Suprapubic skin (tissue), 4 donors: ENCODE measurements at regions not wholly inside any gene's neighbourhood (a gene's known extent, or its start where the extent isn't known, plus 50 kb on each side); places are given as distances from the start of the nearest gene placed in this dataset.

ENCODE experiments used
- DNase-seq, 2 donors: peaks; one replicate each; pipeline ENCODE4 v3.0.0-alpha.2; 2019; ENCODE audit warnings: low spot score in 2 of 2
- H3K27ac ChIP-seq: fragments of 200-600 bp; sonication (generic); one replicate; pipeline ENCODE4 v1.5.1; 2019
- H3K27me3 ChIP-seq: fragments of 200-600 bp; sonication (generic); one replicate; pipeline ENCODE4 v1.5.1; 2019
- H3K36me3 ChIP-seq: fragments of 200-600 bp; sonication (generic); one replicate; pipeline ENCODE4 v1.5.1; 2019
- H3K4me1 ChIP-seq: fragments of 200-600 bp; sonication (generic); one replicate; pipeline ENCODE4 v1.5.1; 2019
- H3K4me3 ChIP-seq: fragments of 200-600 bp; sonication (generic); one replicate; pipeline ENCODE4 v1.5.1; 2019; ENCODE audit warnings: mild to moderate bottlenecking
- H3K9me3 ChIP-seq: fragments of 200-600 bp; sonication (generic); one replicate; pipeline ENCODE4 v1.5.1; 2019
- EP300 ChIP-seq: sonication (generic); formaldehyde crosslinking; IDR thresholded peaks from one replicate; pipeline ENCODE4 v1.6.1; 2017; ENCODE audit warnings: antibody characterized with exemption
- POLR2A ChIP-seq, 2 donors: fragments of 450-650 bp; IDR thresholded peaks; one replicate each; pipeline ENCODE4 v1.6.1; 2017; ENCODE audit warnings: antibody characterized with exemption in 2 of 2, mild to moderate bottlenecking in 2 of 2, moderate library complexity in 2 of 2
- POLR2AphosphoS5 ChIP-seq, 3 donors: sonication (generic); formaldehyde crosslinking; IDR thresholded peaks; one replicate each; pipeline ENCODE4 v1.6.1; 2017; ENCODE audit warnings: antibody characterized with exemption in 3 of 3
- WGBS: methylation state at CpG from one replicate; pipeline ENCODE4 v1.1.5; 2018; 5-methylcytosine and 5-hydroxymethylcytosine counted together
- TF ChIP-seq, protein P1 (sequence below), 2 donors: fragments of 200-600 bp in 1 of 2; fragments of 450-650 bp in 1 of 2; sonication (generic) in 1 of 2; IDR thresholded peaks; one replicate each; pipeline ENCODE4 v1.5.1; 2016 to 2019; ENCODE audit warnings: antibody characterized with exemption in 2 of 2, mild to moderate bottlenecking in 1 of 2, moderate library complexity in 1 of 2

DNA sequence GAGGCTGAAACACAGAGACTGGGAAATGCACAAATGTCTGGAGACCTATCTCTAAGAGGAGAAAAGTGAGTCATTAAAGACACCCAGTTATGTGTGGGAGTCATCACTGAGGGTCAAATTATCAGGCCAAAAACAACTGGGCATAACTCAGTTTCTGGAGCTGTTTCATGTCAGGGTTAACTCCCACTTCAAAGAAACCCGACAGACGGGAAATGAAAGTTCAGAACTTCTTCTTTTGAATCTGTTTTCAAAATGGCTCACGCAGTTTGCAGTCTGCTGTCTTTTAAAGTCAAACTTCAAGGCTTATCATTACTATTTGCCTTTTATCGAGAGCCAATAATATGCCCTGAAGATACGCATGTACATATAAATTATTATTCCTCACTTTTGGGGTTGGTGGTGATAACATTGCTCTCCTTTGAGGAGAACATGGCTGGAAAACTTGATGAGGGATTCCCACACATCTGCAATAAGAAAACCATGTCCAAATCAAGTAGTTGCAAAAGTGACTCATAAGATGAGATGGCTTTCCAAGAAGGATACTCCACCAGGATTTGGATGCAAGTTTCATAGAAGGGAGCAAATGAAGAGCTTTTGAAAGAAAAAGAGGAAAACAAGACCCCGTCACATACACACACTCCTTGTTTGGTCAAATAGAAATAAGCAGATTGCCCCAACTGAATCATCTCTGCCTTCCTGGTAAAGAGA is 341.4 kb downstream of the ADAMTS20 start:
- Histone ChIP-seq H3K4me3 (no peak overlapping the region), H3K27me3 (no peaks in the 10 kb centered on the region), H3K36me3 (no peaks in the 10 kb centered on the region), H3K9me3 (no peaks in the 10 kb centered on the region), H3K27ac (no peak overlapping the region), H3K4me1 (no peaks in the 10 kb centered on the region)
- WGBS, result 48% methylated on average over 6 of the region's 6 CpGs
- no peak for DNase-seq
- TF ChIP-seq POLR2A (IDR thresholded peaks at IDR 0.05) (no peak), EP300 (no peak), POLR2AphosphoS5 (IDR thresholded peaks at IDR 0.05) (no peak)
- TF ChIP-seq, protein P1, sequence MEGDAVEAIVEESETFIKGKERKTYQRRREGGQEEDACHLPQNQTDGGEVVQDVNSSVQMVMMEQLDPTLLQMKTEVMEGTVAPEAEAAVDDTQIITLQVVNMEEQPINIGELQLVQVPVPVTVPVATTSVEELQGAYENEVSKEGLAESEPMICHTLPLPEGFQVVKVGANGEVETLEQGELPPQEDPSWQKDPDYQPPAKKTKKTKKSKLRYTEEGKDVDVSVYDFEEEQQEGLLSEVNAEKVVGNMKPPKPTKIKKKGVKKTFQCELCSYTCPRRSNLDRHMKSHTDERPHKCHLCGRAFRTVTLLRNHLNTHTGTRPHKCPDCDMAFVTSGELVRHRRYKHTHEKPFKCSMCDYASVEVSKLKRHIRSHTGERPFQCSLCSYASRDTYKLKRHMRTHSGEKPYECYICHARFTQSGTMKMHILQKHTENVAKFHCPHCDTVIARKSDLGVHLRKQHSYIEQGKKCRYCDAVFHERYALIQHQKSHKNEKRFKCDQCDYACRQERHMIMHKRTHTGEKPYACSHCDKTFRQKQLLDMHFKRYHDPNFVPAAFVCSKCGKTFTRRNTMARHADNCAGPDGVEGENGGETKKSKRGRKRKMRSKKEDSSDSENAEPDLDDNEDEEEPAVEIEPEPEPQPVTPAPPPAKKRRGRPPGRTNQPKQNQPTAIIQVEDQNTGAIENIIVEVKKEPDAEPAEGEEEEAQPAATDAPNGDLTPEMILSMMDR (IDR thresholded peaks at IDR 0.05), result no peak

- Histone ChIP-seq H3K4me3 (no peak overlapping the region), H3K27me3 (no peaks in the 10 kb centered on the region), H3K36me3 (no peaks in the 10 kb centered on the region), H3K4me1 (no peaks in the 10 kb centered on the region), H3K9me3 (no peaks in the 10 kb centered on the region), H3K27ac (no peak overlapping the region)
- DNase-seq, result no peak
- WGBS, result 70% methylated on average over 3 of the region's 3 CpGs
- TF ChIP-seq POLR2AphosphoS5 (IDR thresholded peaks at IDR 0.05) (no peak), POLR2A (IDR thresholded peaks at IDR 0.05) (no peak), EP300 (no peak)
- TF ChIP-seq, protein P1 (IDR thresholded peaks at IDR 0.05), result no peak
Measured at GRCh38 chr12:43208627-43209026, 343.4 kb downstream of the ADAMTS20 start.

DNA sequence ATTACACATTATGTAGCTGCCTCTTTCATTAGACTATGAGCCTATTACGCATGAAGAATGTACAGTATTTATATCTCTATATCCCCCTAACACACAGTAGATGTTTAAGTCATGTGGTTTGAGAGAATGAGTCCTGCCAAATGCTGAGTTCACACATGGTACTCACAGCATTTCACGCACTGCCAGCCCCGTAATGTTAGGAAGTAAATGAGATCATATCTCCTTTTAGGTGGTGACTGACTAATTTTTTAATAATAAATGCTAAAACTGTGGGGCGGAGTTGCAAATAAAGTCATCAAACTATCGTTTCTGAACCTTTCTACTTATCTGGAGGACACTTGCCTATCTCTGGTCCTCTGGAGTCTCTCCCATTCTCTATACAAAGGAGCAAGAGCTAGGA is 343.8 kb downstream of the ADAMTS20 start:
- H3K36me3 ChIP-seq, result no peaks in the 10 kb centered on the region
- no peaks in the 10 kb centered on the region for H3K4me1 ChIP-seq
- H3K27me3 ChIP-seq, result no peaks in the 10 kb centered on the region
- DNase-seq, result no peak
- no peak overlapping the region for H3K27ac ChIP-seq
- no peak overlapping the region for H3K4me3 ChIP-seq
- no peaks in the 10 kb centered on the region for H3K9me3 ChIP-seq
- 73% methylated on average over 5 of the region's 5 CpGs for WGBS
- TF ChIP-seq, protein P1 (IDR thresholded peaks at IDR 0.05), result no peak
- TF ChIP-seq EP300 (no peak), POLR2A (IDR thresholded peaks at IDR 0.05) (no peak), POLR2AphosphoS5 (IDR thresholded peaks at IDR 0.05) (no peak)

- Histone ChIP-seq H3K4me3 (no peak overlapping the region), H3K4me1 (no peaks in the 10 kb centered on the region), H3K27me3 (no peaks in the 10 kb centered on the region), H3K27ac (no peak overlapping the region), H3K36me3 (no peaks in the 10 kb centered on the region), H3K9me3 (no peaks in the 10 kb centered on the region)
- no peak for DNase-seq
- TF ChIP-seq EP300, result no peak
Measured at GRCh38 chr12:43206396-43206795, 345.6 kb downstream of the ADAMTS20 start.

- Histone ChIP-seq H3K9me3 (no peaks in the 10 kb centered on the region), H3K4me3 (no peak overlapping the region), H3K27me3 (no peaks in the 10 kb centered on the region), H3K36me3 (no peaks in the 10 kb centered on the region), H3K4me1 (no peaks in the 10 kb centered on the region), H3K27ac (no peak overlapping the region)
- TF ChIP-seq, protein P1 (IDR thresholded peaks at IDR 0.05), result no peak
- TF ChIP-seq EP300 (no peak), POLR2AphosphoS5 (IDR thresholded peaks at IDR 0.05) (no peak), POLR2A (IDR thresholded peaks at IDR 0.05) (no peak)
- WGBS, result 82% methylated on average over 2 of the region's 2 CpGs
- no peak for DNase-seq
Measured at GRCh38 chr12:43198608-43199007, 353.4 kb downstream of the ADAMTS20 start.
